GM23338 (cell line): ENCODE measurements at regions not wholly inside any gene's neighbourhood (a gene's known extent, or its start where the extent isn't known, plus 50 kb on each side); places are given as distances from the start of the nearest gene placed in this dataset.

ENCODE experiments used
- ATAC-seq: fragments of 200-7000 bp; cut with Tn5 transposase; 3 replicates; pipeline ENCODE4 v1.9.1; 2020
- DNase-seq: peaks from one replicate; pipeline ENCODE4 v3.0.0-alpha.2; 2015; ENCODE audit warnings: low spot score
- H2AFZ ChIP-seq: fragments of 200-600 bp; sonication (generic); 2 replicates; pipeline ENCODE4 v1.8.0; 2016; ENCODE audit warnings: antibody characterized with exemption, mild to moderate bottlenecking, moderate library complexity
- H3F3A ChIP-seq: fragments of 200-600 bp; sonication (generic); replicated peaks from 2 replicates; pipeline ENCODE4 v1.8.0; 2017; ENCODE audit warnings: antibody characterized with exemption, mixed run types, low read depth
- H3K27ac ChIP-seq: fragments of 200-600 bp; sonication (generic); 2 replicates; pipeline ENCODE4 v1.6.1; 2016; ENCODE audit warnings: low read depth
- H3K27me3 ChIP-seq: fragments of 200-600 bp; sonication (generic); 2 replicates; pipeline ENCODE4 v1.8.0; 2016; ENCODE audit warnings: mild to moderate bottlenecking, mixed run types, moderate library complexity; ENCODE audit not compliant: insufficient read depth
- H3K36me3 ChIP-seq: fragments of 200-600 bp; sonication (generic); 2 replicates; pipeline ENCODE4 v1.8.0; 2016; ENCODE audit warnings: mild to moderate bottlenecking; ENCODE audit not compliant: insufficient read depth
- H3K4me1 ChIP-seq: fragments of 200-600 bp; sonication (generic); 2 replicates; pipeline ENCODE4 v1.8.0; 2016; ENCODE audit warnings: mild to moderate bottlenecking, moderate library complexity; ENCODE audit not compliant: insufficient read depth
- H3K4me2 ChIP-seq: fragments of 200-600 bp; sonication (generic); 2 replicates; pipeline ENCODE4 v1.7.1; 2017; ENCODE audit warnings: mixed run types
- H3K4me3 ChIP-seq: fragments of 200-600 bp; sonication (generic); 2 replicates; pipeline ENCODE4 v1.6.1; 2016; ENCODE audit warnings: mixed run types
- H3K79me2 ChIP-seq: fragments of 200-600 bp; sonication (generic); replicated peaks from 2 replicates; pipeline ENCODE4 v1.8.0; 2017; ENCODE audit warnings: mild to moderate bottlenecking; ENCODE audit not compliant: insufficient read depth
- H3K9me2 ChIP-seq: fragments of 200-600 bp; sonication (generic); 2 replicates; pipeline ENCODE4 v1.8.0; 2017; ENCODE audit not compliant: insufficient read depth
- H4K20me1 ChIP-seq: fragments of 200-600 bp; sonication (generic); replicated peaks from 2 replicates; pipeline ENCODE4 v1.8.0; 2017; ENCODE audit warnings: mild to moderate bottlenecking; ENCODE audit not compliant: insufficient read depth
- H3K27ac Mint-ChIP-seq: 2 replicates; pipeline ENCODE4 v1.8.0; 2020; ENCODE audit warnings: inconsistent platforms, mild to moderate bottlenecking, moderate library complexity, mixed read lengths
- H3K27me3 Mint-ChIP-seq: 3 replicates; pipeline ENCODE4 v1.8.0; 2022; ENCODE audit warnings: low read depth, mild to moderate bottlenecking, moderate library complexity, mixed read lengths, inconsistent platforms; ENCODE audit not compliant: insufficient read depth, poor library complexity
- H3K36me3 Mint-ChIP-seq: 3 replicates; pipeline ENCODE4 v1.8.0; 2021; ENCODE audit warnings: low read depth, mild to moderate bottlenecking, inconsistent platforms, moderate library complexity, mixed read lengths
- H3K4me1 Mint-ChIP-seq: 3 replicates; pipeline ENCODE4 v1.8.0; 2020; ENCODE audit warnings: mild to moderate bottlenecking, inconsistent platforms, mixed read lengths
- H3K4me3 Mint-ChIP-seq: 3 replicates; pipeline ENCODE4 v1.8.0; 2021; ENCODE audit warnings: moderate library complexity, mild to moderate bottlenecking, inconsistent platforms, mixed read lengths
- H3K9me3 Mint-ChIP-seq: 3 replicates; pipeline ENCODE4 v1.8.0; 2020; ENCODE audit warnings: moderate library complexity, mild to moderate bottlenecking, inconsistent platforms, mixed read lengths
- EZH2phosphoT487 ChIP-seq: fragments of 200-600 bp; sonication (generic); IDR thresholded peaks from one replicate; pipeline ENCODE4 v1.8.1; 2018; ENCODE audit warnings: antibody characterized with exemption; ENCODE audit not compliant: unreplicated experiment
- JUNB ChIP-seq: IDR thresholded peaks from one replicate; pipeline ENCODE4 v1.6.1; 2016; ENCODE audit warnings: antibody characterized with exemption; ENCODE audit not compliant: unreplicated experiment
- STAT1 ChIP-seq: IDR thresholded peaks from one replicate; pipeline ENCODE4 v1.6.1; 2016; ENCODE audit warnings: antibody characterized with exemption; ENCODE audit not compliant: unreplicated experiment
- TF ChIP-seq, protein P1 (sequence below): IDR thresholded peaks from 2 replicates; pipeline ENCODE4 v1.6.1; 2016; ENCODE audit warnings: antibody characterized with exemption
- TF ChIP-seq, protein P2 (sequence below): fragments of 250-450 bp; sonication (Bioruptor Pico); IDR thresholded peaks from 2 replicates; pipeline ENCODE4 v1.5.0; 2020; ENCODE audit warnings: mild to moderate bottlenecking, moderate library complexity

DNA sequence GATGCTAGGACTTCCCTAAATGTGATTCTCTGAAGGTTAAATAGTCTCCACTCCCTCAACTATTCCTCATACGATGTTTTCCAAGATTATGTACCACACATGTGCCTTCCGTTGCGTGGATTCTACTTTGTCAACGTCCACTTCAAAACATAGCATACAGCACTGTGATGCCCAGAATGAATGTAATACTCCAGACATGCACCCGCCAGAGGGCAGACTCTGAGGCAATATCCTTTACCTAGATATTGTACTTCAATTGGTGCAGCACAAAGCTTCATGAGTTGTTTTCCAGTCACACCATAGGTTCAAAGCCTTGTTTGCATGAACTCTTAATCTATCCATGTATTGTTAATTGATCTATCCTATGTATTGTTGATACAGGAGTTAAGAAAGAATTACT, 201.0 kb upstream of the NABP1 start:
- no peak overlapping the region for H3K4me3 Mint-ChIP-seq
- Histone ChIP-seq H3F3A (no peaks in the 10 kb centered on the region), H3K4me1 (peaks cover 17% of the 10 kb centered on the region), H3K4me3 (no peak overlapping the region), H3K4me2 (no peak overlapping the region), H3K9me2 (no peaks in the 10 kb centered on the region), H3K27ac (no peak overlapping the region), H3K36me3 (no peaks in the 10 kb centered on the region), H4K20me1 (no peaks in the 10 kb centered on the region), H2AFZ (no peak overlapping the region), H3K79me2 (no peaks in the 10 kb centered on the region), H3K27me3 (no peaks in the 10 kb centered on the region)
- H3K36me3 Mint-ChIP-seq, result peaks cover 8% of the 10 kb centered on the region; the same call in 1 of the 3 replicates
- peaks cover 15% of the 10 kb centered on the region for H3K9me3 Mint-ChIP-seq
- no peak overlapping the region for H3K27ac Mint-ChIP-seq
- no peak for ATAC-seq
- TF ChIP-seq JUNB (no peak), EZH2phosphoT487 (no peak), STAT1 (no peak)
- TF ChIP-seq, protein P1, sequence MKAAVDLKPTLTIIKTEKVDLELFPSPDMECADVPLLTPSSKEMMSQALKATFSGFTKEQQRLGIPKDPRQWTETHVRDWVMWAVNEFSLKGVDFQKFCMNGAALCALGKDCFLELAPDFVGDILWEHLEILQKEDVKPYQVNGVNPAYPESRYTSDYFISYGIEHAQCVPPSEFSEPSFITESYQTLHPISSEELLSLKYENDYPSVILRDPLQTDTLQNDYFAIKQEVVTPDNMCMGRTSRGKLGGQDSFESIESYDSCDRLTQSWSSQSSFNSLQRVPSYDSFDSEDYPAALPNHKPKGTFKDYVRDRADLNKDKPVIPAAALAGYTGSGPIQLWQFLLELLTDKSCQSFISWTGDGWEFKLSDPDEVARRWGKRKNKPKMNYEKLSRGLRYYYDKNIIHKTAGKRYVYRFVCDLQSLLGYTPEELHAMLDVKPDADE, result no peak
- TF ChIP-seq, protein P2, sequence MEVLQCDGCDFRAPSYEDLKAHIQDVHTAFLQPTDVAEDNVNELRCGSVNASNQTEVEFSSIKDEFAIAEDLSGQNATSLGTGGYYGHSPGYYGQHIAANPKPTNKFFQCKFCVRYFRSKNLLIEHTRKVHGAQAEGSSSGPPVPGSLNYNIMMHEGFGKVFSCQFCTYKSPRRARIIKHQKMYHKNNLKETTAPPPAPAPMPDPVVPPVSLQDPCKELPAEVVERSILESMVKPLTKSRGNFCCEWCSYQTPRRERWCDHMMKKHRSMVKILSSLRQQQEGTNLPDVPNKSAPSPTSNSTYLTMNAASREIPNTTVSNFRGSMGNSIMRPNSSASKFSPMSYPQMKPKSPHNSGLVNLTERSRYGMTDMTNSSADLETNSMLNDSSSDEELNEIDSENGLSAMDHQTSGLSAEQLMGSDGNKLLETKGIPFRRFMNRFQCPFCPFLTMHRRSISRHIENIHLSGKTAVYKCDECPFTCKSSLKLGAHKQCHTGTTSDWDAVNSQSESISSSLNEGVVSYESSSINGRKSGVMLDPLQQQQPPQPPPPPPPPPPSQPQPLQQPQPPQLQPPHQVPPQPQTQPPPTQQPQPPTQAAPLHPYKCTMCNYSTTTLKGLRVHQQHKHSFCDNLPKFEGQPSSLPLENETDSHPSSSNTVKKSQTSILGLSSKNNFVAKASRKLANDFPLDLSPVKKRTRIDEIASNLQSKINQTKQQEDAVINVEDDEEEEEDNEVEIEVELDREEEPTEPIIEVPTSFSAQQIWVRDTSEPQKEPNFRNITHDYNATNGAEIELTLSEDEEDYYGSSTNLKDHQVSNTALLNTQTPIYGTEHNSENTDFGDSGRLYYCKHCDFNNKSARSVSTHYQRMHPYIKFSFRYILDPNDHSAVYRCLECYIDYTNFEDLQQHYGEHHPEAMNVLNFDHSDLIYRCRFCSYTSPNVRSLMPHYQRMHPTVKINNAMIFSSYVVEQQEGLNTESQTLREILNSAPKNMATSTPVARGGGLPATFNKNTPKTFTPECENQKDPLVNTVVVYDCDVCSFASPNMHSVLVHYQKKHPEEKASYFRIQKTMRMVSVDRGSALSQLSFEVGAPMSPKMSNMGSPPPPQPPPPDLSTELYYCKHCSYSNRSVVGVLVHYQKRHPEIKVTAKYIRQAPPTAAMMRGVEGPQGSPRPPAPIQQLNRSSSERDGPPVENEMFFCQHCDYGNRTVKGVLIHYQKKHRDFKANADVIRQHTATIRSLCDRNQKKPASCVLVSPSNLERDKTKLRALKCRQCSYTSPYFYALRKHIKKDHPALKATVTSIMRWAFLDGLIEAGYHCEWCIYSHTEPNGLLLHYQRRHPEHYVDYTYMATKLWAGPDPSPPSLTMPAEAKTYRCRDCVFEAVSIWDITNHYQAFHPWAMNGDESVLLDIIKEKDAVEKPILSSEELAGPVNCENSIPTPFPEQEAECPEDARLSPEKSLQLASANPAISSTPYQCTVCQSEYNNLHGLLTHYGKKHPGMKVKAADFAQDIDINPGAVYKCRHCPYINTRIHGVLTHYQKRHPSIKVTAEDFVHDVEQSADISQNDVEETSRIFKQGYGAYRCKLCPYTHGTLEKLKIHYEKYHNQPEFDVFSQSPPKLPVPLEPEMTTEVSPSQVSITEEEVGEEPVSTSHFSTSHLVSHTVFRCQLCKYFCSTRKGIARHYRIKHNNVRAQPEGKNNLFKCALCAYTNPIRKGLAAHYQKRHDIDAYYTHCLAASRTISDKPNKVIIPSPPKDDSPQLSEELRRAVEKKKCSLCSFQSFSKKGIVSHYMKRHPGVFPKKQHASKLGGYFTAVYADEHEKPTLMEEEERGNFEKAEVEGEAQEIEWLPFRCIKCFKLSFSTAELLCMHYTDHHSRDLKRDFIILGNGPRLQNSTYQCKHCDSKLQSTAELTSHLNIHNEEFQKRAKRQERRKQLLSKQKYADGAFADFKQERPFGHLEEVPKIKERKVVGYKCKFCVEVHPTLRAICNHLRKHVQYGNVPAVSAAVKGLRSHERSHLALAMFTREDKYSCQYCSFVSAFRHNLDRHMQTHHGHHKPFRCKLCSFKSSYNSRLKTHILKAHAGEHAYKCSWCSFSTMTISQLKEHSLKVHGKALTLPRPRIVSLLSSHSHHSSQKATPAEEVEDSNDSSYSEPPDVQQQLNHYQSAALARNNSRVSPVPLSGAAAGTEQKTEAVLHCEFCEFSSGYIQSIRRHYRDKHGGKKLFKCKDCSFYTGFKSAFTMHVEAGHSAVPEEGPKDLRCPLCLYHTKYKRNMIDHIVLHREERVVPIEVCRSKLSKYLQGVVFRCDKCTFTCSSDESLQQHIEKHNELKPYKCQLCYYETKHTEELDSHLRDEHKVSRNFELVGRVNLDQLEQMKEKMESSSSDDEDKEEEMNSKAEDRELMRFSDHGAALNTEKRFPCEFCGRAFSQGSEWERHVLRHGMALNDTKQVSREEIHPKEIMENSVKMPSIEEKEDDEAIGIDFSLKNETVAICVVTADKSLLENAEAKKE (CRISPR knock-in tag), result no peak
- peaks cover 5% of the 10 kb centered on the region for H3K27me3 Mint-ChIP-seq
- DNase-seq, result no peak
- peaks cover 13% of the 10 kb centered on the region for H3K4me1 Mint-ChIP-seq
